Caco-2 (cell line): ENCODE measurements at regions not wholly inside any gene's neighbourhood (a gene's known extent, or its start where the extent isn't known, plus 50 kb on each side); places are given as distances from the start of the nearest gene placed in this dataset.

ENCODE experiments used
- BruUV-seq: library from RNA; stranded (reverse); fragments of 400-500 nt; replicated peaks from 2 replicates; lab custom pipeline; 2021; lab: Mats Ljungman, UMichigan
- CTCF ChIA-PET: fragments of 300-600 bp; sonication (Branson Sonifier 250); formaldehyde crosslinking; loops from one replicate; lab custom pipeline; 2022; ENCODE audit warnings: antibody characterized with exemption; lab: Charles Lee
- POLR2A ChIA-PET: fragments of 300-600 bp; sonication (Branson Sonifier 250); formaldehyde crosslinking; loops from one replicate; lab custom pipeline; 2022; ENCODE audit warnings: antibody characterized with exemption; lab: Charles Lee
- DNase-seq, 2 experiments: peaks; one replicate each; pipeline versions ENCODE4 v3.0.0 to v3.0.0-alpha.2; 2020 to 2022
- H3K27me3 ChIP-seq: replicated peaks from 2 replicates; pipeline ENCODE4 v1.6.0; 2011; ENCODE audit warnings: low read length; ENCODE audit not compliant: control insufficient read depth, insufficient read depth
- H3K36me3 ChIP-seq: 2 replicates; pipeline ENCODE4 v1.5.1; 2011; ENCODE audit warnings: low read length; ENCODE audit not compliant: control insufficient read depth, insufficient read depth
- H3K4me1 ChIP-seq: fragments of 250-450 bp; sonication (Bioruptor Pico); 2 replicates; pipeline ENCODE4 v1.5.1; 2020; ENCODE audit warnings: mild to moderate bottlenecking
- H3K4me3 ChIP-seq: 2 replicates; pipeline ENCODE4 v1.5.1; 2011; ENCODE audit warnings: low read depth, mild to moderate bottlenecking, control low read depth, low read length
- H3K9me3 ChIP-seq: fragments of 250-450 bp; sonication (Bioruptor Pico); 2 replicates; pipeline ENCODE4 v1.5.1; 2020; ENCODE audit warnings: mild to moderate bottlenecking, moderate library complexity
- H3K27ac Mint-ChIP-seq: one replicate; pipeline ENCODE4 v1.8.0; 2022; ENCODE audit warnings: mixed read lengths; ENCODE audit not compliant: unreplicated experiment
- H3K27me3 Mint-ChIP-seq: one replicate; pipeline ENCODE4 v1.8.0; 2022; ENCODE audit warnings: mixed read lengths; ENCODE audit not compliant: insufficient read depth, unreplicated experiment
- H3K36me3 Mint-ChIP-seq: one replicate; pipeline ENCODE4 v1.8.0; 2022; ENCODE audit warnings: mild to moderate bottlenecking, mixed read lengths; ENCODE audit not compliant: insufficient read depth, unreplicated experiment
- H3K4me1 Mint-ChIP-seq: one replicate; pipeline ENCODE4 v1.8.0; 2022; ENCODE audit warnings: low read depth, mixed read lengths; ENCODE audit not compliant: unreplicated experiment
- H3K4me3 Mint-ChIP-seq: one replicate; pipeline ENCODE4 v1.8.0; 2022; ENCODE audit warnings: mild to moderate bottlenecking, moderate library complexity, mixed read lengths; ENCODE audit not compliant: unreplicated experiment
- H3K9me3 Mint-ChIP-seq: one replicate; pipeline ENCODE4 v1.8.0; 2022; ENCODE audit warnings: mixed read lengths; ENCODE audit not compliant: unreplicated experiment
- intact Hi-C: fragments of 100-400 bp; cut with micrococcal nuclease; formaldehyde crosslinking; loops from one replicate; pipeline ENCODE4 v1.10.0; 2022; ENCODE audit not compliant: unreplicated experiment
- TF ChIP-seq, protein P1 (sequence below), 2 experiments: fragments of 200-600 bp in 1 of 2; IDR thresholded peaks; 1 replicate in 1 of 2; 2 replicates in 1 of 2; pipeline versions ENCODE4 v1.5.1 to v1.8.0; 2011 to 2022; ENCODE audit warnings: antibody characterized with exemption in 1 of 2, control low read depth in 1 of 2, inconsistent platforms in 1 of 2, low read depth in 1 of 2, low read length in 1 of 2, mild to moderate bottlenecking in 1 of 2, moderate library complexity in 1 of 2; ENCODE audit not compliant: insufficient read depth in 1 of 2, severe bottlenecking in 1 of 2, unreplicated experiment in 1 of 2

DNA sequence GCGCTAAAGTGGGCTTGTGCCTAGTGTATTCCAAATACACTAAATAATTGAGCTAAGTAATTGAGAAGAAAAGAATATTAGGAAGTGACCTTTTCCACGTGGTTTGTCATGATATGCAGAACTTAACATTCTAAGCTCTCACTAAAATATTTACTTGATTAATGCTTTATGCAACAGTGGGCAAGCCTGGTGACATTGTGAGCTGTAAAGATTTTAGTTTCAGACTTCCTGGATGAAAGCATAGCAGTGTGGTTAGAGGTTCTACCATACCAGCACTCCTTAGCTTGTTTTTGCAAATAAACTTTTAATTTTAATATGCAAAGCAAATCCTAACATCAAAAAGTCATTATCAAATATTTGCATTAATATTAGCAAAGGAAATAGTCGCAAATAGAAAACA is 1065.1 kb upstream of the SPRY2 start:
- Histone ChIP-seq H3K27me3 (no peaks in the 10 kb centered on the region), H3K4me1 (no peaks in the 10 kb centered on the region), H3K4me3 (no peak overlapping the region), H3K36me3 (no peaks in the 10 kb centered on the region), H3K9me3 (no peaks in the 10 kb centered on the region)
- no peak overlapping the region for H3K4me3 Mint-ChIP-seq
- POLR2A ChIA-PET, result no interaction called here
- CTCF ChIA-PET, result no interaction called here
- no peaks in the 10 kb centered on the region for H3K9me3 Mint-ChIP-seq
- no peaks in the 10 kb centered on the region for H3K36me3 Mint-ChIP-seq
- TF ChIP-seq, protein P1, sequence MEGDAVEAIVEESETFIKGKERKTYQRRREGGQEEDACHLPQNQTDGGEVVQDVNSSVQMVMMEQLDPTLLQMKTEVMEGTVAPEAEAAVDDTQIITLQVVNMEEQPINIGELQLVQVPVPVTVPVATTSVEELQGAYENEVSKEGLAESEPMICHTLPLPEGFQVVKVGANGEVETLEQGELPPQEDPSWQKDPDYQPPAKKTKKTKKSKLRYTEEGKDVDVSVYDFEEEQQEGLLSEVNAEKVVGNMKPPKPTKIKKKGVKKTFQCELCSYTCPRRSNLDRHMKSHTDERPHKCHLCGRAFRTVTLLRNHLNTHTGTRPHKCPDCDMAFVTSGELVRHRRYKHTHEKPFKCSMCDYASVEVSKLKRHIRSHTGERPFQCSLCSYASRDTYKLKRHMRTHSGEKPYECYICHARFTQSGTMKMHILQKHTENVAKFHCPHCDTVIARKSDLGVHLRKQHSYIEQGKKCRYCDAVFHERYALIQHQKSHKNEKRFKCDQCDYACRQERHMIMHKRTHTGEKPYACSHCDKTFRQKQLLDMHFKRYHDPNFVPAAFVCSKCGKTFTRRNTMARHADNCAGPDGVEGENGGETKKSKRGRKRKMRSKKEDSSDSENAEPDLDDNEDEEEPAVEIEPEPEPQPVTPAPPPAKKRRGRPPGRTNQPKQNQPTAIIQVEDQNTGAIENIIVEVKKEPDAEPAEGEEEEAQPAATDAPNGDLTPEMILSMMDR (IDR thresholded peaks at IDR 0.05; ENCODE audit: insufficient read depth in 1 of 2, low read depth in 1 of 2, low read length in 1 of 2, severe bottlenecking in 1 of 2, unreplicated experiment in 1 of 2), result no peak
- no peak overlapping the region for H3K27ac Mint-ChIP-seq
- H3K4me1 Mint-ChIP-seq, result no peaks in the 10 kb centered on the region
- no peak for DNase-seq
- no TSS peak for BruUV-seq
- H3K27me3 Mint-ChIP-seq, result no peaks in the 10 kb centered on the region
- intact Hi-C loops, result no loop called here

DNA sequence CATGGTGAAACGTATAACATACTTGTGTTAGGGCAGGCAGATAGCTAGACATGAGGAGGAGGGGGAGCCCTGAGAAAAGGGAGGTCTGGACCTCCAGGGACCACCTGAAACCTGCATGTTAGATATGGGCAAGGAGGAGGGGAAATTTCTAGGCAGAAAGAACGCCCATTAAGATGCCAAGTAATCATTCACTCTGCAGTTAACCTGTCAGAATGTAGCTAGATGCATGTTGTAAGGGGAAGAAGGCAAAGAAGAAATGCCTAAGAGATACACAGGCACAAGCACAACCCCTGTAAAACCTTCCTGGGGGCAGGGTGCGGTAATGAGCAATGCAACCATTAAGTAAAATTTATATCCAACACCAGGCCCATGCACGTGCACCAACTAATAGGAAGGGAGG is 1055.3 kb upstream of the SPRY2 start:
- Histone ChIP-seq H3K9me3 (no peaks in the 10 kb centered on the region), H3K27me3 (no peaks in the 10 kb centered on the region), H3K4me1 (no peaks in the 10 kb centered on the region), H3K36me3 (no peaks in the 10 kb centered on the region), H3K4me3 (no peak overlapping the region)
- Mint-ChIP-seq H3K4me1 (no peaks in the 10 kb centered on the region), H3K27ac (no peak overlapping the region), H3K4me3 (no peak overlapping the region), H3K36me3 (no peaks in the 10 kb centered on the region), H3K9me3 (no peaks in the 10 kb centered on the region), H3K27me3 (no peaks in the 10 kb centered on the region)
- POLR2A ChIA-PET, result no interaction called here
- CTCF ChIA-PET, result no interaction called here
- intact Hi-C loops, result no loop called here
- no TSS peak for BruUV-seq
- TF ChIP-seq, protein P1 (IDR thresholded peaks at IDR 0.05; ENCODE audit: insufficient read depth in 1 of 2, low read depth in 1 of 2, low read length in 1 of 2, severe bottlenecking in 1 of 2, unreplicated experiment in 1 of 2), result no peak
- DNase-seq, result no peak

DNA sequence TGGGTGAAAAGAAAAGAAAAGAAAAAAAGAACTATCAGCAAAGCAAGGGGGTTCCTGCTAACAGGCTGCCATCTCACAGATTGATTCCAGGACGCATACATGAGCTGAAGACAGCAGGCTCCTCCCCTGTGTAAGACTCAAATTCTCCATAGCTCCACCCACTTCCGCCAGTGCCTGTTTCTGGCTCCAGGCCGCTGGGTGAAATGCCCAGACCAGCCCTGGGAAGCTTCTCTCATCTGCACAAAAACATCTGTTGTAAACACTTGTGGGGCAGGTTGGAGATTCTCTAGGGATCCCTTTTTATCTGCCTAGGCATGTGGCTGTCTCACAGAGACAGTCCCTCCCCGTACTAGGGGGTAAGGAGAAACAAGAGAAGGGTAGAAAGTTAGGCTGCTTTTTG is 1054.4 kb upstream of the SPRY2 start:
- Histone ChIP-seq H3K27me3 (no peaks in the 10 kb centered on the region), H3K36me3 (no peaks in the 10 kb centered on the region), H3K9me3 (no peaks in the 10 kb centered on the region), H3K4me1 (no peaks in the 10 kb centered on the region), H3K4me3 (no peak overlapping the region)
- H3K4me3 Mint-ChIP-seq, result no peak overlapping the region
- CTCF ChIA-PET, result no interaction called here
- no peaks in the 10 kb centered on the region for H3K9me3 Mint-ChIP-seq
- no peaks in the 10 kb centered on the region for H3K27me3 Mint-ChIP-seq
- H3K4me1 Mint-ChIP-seq, result no peaks in the 10 kb centered on the region
- intact Hi-C loops, result no loop called here
- DNase-seq, result no peak
- TF ChIP-seq, protein P1 (IDR thresholded peaks at IDR 0.05; ENCODE audit: insufficient read depth in 1 of 2, low read depth in 1 of 2, low read length in 1 of 2, severe bottlenecking in 1 of 2, unreplicated experiment in 1 of 2), result no peak
- POLR2A ChIA-PET, result no interaction called here
- BruUV-seq, result no TSS peak
- H3K27ac Mint-ChIP-seq, result no peak overlapping the region
- H3K36me3 Mint-ChIP-seq, result no peaks in the 10 kb centered on the region
